ENCODE measurements at regions not wholly inside any gene's neighbourhood (a gene's known extent, or its start where the extent isn't known, plus 50 kb on each side); places are given as distances from the start of the nearest gene placed in this dataset.

DNA sequence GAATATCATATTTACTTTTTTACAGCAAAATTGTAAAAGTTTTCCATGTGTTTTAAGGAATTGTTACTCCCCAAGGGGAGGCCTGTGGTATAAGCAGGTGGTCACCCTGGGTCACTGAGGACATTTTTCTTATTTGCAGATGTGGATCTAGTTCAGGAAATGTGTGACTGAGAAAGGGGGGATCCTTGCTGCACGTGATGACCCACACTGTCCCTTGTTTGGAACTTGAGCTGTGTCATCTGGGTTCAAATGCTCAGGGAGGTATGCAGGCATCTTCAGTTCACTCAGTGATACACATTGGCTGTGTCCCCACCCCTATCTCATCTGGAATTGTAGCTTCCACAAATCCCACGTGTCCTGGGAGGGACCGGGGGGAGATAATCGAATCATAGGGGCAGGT, 431.9 kb upstream of the CDH4 start:
- TF ChIP-seq, protein P1, sequence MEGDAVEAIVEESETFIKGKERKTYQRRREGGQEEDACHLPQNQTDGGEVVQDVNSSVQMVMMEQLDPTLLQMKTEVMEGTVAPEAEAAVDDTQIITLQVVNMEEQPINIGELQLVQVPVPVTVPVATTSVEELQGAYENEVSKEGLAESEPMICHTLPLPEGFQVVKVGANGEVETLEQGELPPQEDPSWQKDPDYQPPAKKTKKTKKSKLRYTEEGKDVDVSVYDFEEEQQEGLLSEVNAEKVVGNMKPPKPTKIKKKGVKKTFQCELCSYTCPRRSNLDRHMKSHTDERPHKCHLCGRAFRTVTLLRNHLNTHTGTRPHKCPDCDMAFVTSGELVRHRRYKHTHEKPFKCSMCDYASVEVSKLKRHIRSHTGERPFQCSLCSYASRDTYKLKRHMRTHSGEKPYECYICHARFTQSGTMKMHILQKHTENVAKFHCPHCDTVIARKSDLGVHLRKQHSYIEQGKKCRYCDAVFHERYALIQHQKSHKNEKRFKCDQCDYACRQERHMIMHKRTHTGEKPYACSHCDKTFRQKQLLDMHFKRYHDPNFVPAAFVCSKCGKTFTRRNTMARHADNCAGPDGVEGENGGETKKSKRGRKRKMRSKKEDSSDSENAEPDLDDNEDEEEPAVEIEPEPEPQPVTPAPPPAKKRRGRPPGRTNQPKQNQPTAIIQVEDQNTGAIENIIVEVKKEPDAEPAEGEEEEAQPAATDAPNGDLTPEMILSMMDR (conservative IDR thresholded peaks at IDR 0.05; ENCODE audit: low read depth, low read length): no peak
- TF ChIP-seq EZH2 (IDR thresholded peaks at IDR 0.05; ENCODE audit: low read length, unreplicated experiment) (no peak), EZH2phosphoT487 (IDR thresholded peaks at IDR 0.05; ENCODE audit: borderline replicate concordance, low read length) (no peak)
